NCI-H1417 (cell line): ENCODE measurements at regions not wholly inside any gene's neighbourhood (a gene's known extent, or its start where the extent isn't known, plus 50 kb on each side); places are given as distances from the start of the nearest gene placed in this dataset.

Source experiments
- DNase-seq, 3 experiments: peaks; one replicate each; lab custom pipeline; 2025; lab: John Stamatoyannopoulos, UW

GRCh38 chr16:7013990-7014389 lies 318.7 kb upstream of the RBFOX1 start:
- DNase-seq, result no peak

GRCh38 chr16:7004266-7004665 lies 328.4 kb upstream of the RBFOX1 start:
- DNase-seq, result no peak

- peak in 1 of 3 experiments; percentile 86 for DNase-seq
Observed at GRCh38 chr16:6993544-6993943, 339.1 kb upstream of the RBFOX1 start.

GRCh38 chr16:6988846-6989245 lies 343.8 kb upstream of the RBFOX1 start:
- DNase-seq, result no peak

GRCh38 chr16:6977916-6978315 lies 354.7 kb upstream of the RBFOX1 start:
- no peak for DNase-seq

GRCh38 chr16:6977291-6977690 lies 355.4 kb upstream of the RBFOX1 start:
- DNase-seq, result no peak

GRCh38 chr16:6976716-6977115 lies 355.9 kb upstream of the RBFOX1 start:
- no peak for DNase-seq

GRCh38 chr16:6970171-6970857 lies 362.3 kb upstream of the RBFOX1 start:
- DNase-seq, result no peak

- no peak for DNase-seq
Observed at GRCh38 chr16:6969594-6969993, 363.1 kb upstream of the RBFOX1 start.

GRCh38 chr16:6967796-6968320 lies 364.8 kb upstream of the RBFOX1 start:
- DNase-seq, result no peak

- no peak for DNase-seq
Observed at GRCh38 chr16:6966925-6967324, 365.7 kb upstream of the RBFOX1 start.

- DNase-seq, result no peak
Observed at GRCh38 chr16:6964679-6965078, 368.0 kb upstream of the RBFOX1 start.

GRCh38 chr16:6961704-6962103 lies 370.9 kb upstream of the RBFOX1 start:
- DNase-seq, result no peak

- DNase-seq, result no peak
Observed at GRCh38 chr16:6958184-6958583, 374.5 kb upstream of the RBFOX1 start.

- no peak for DNase-seq
Observed at GRCh38 chr16:6957681-6958080, 375.0 kb upstream of the RBFOX1 start.

- DNase-seq, result no peak
Observed at GRCh38 chr16:6956511-6956910, 376.1 kb upstream of the RBFOX1 start.

- DNase-seq, result no peak
Observed at GRCh38 chr16:6955303-6955702, 377.3 kb upstream of the RBFOX1 start.

GRCh38 chr16:6949240-6949639 lies 383.4 kb upstream of the RBFOX1 start:
- DNase-seq, result no peak

GRCh38 chr16:6947291-6947690 lies 385.4 kb upstream of the RBFOX1 start:
- DNase-seq, result no peak

- DNase-seq, result no peak
Observed at GRCh38 chr16:6946802-6947201, 385.8 kb upstream of the RBFOX1 start.

GRCh38 chr16:6946106-6946505 lies 386.5 kb upstream of the RBFOX1 start:
- no peak for DNase-seq

- no peak for DNase-seq
Observed at GRCh38 chr16:6940968-6941367, 391.7 kb upstream of the RBFOX1 start.

GRCh38 chr16:6937641-6938040 lies 395.0 kb upstream of the RBFOX1 start:
- no peak for DNase-seq

GRCh38 chr16:6932871-6933385 lies 399.7 kb upstream of the RBFOX1 start:
- peak in 1 of 3 experiments; percentile 47 for DNase-seq
